Stimulated activated effector memory CD8-positive, alpha-beta T cell treated with anti-CD3 and anti-CD28 coated beads, Interleukin-12 subunit alpha, Interleukin-12 subunit beta, amount 100 ng/mL, for 72 hours (primary cell): ENCODE measurements at regions not wholly inside any gene's neighbourhood (a gene's known extent, or its start where the extent isn't known, plus 50 kb on each side); places are given as distances from the start of the nearest gene placed in this dataset.
A peak's percentile ranks its signal among the peaks of the same experiment; 100 is the strongest.

ENCODE experiments used
- ATAC-seq: fragments of 150-1000 bp; cut with Tn5 transposase; 2 replicates; pipeline ENCODE4 v1.10.0; 2021
- DNase-seq, 2 donors: peaks; one replicate each; pipeline ENCODE4 v3.0.0; 2021 to 2022; ENCODE audit warnings: low spot score in 2 of 2
- H3K27ac Mint-ChIP-seq: one replicate; pipeline ENCODE4 v1.8.0; 2022; ENCODE audit warnings: mild to moderate bottlenecking, mixed read lengths
- H3K36me3 Mint-ChIP-seq: one replicate; pipeline ENCODE4 v1.8.0; 2022; ENCODE audit warnings: mild to moderate bottlenecking, mixed read lengths
- H3K4me1 Mint-ChIP-seq: one replicate; pipeline ENCODE4 v1.8.0; 2022; ENCODE audit warnings: mixed read lengths
- H3K4me3 Mint-ChIP-seq: one replicate; pipeline ENCODE4 v1.8.0; 2022; ENCODE audit warnings: mild to moderate bottlenecking, mixed read lengths
- H3K9me3 Mint-ChIP-seq: one replicate; pipeline ENCODE4 v1.8.0; 2022; ENCODE audit warnings: mixed read lengths

DNA sequence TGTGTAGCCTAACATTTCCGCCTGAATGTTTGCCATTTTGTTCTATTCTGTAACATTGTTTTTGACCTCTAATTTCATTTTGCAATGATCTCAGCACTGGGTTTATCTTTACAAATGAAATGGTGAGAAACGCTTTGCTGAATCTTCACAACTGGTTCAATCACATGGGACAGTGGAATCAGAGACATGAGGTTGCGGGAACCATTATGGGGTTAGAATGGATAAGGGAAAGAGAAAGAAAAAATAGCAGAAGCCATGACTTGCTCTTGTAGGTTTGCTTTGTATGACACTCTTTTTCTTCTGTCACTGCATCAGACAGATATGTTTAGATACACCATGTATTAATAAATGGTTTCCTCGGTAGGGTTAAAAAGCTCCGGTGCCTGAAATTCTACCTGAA is 114.3 kb upstream of the PELI1 start:
- Mint-ChIP-seq H3K4me3 (no peak overlapping the region), H3K27ac (no peak overlapping the region), H3K9me3 (no peaks in the 10 kb centered on the region), H3K36me3 (no peaks in the 10 kb centered on the region), H3K4me1 (peaks cover 6% of the 10 kb centered on the region)
- ATAC-seq: no peak
- DNase-seq: no peak

DNA sequence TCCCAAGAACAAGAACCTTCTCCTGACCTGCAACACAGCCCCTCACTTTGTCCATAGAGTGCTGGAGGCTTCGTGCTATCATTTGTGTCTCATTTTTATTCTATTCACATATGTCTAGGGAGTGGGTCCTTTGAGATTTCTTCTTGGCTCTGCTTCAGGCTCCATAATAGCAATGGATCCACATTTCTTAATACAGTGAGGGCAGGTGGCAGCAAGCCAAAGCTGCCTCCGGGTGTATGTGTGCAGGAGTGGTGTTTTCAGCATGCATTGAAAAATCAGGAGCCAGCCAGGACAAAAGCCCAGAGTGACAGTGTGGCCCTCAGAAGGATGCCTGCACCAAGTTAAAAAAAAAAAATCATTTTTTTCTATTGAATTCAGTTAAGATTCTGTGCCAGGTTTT is 115.1 kb upstream of the PELI1 start:
- no peak overlapping the region for H3K27ac Mint-ChIP-seq

GRCh38 chr2:64260093-64260803 is 116.0 kb upstream of the PELI1 start:
- H3K36me3 Mint-ChIP-seq: no peaks in the 10 kb centered on the region
- ATAC-seq (no peak), DNase-seq (no peak)
- peak overlapping the region; percentile 49 for H3K4me3 Mint-ChIP-seq
- H3K4me1 Mint-ChIP-seq: peaks cover 6% of the 10 kb centered on the region
- no peaks in the 10 kb centered on the region for H3K9me3 Mint-ChIP-seq
- H3K27ac Mint-ChIP-seq: peak overlapping the region; percentile 58

More for the DNA sequence above, 115.1 kb upstream of the PELI1 start:
- Mint-ChIP-seq H3K4me3 (no peak overlapping the region), H3K4me1 (peaks cover 6% of the 10 kb centered on the region), H3K9me3 (no peaks in the 10 kb centered on the region), H3K36me3 (no peaks in the 10 kb centered on the region)
- DNase-seq (no peak), ATAC-seq (no peak)

GRCh38 chr2:64260817-64261216 is 116.6 kb upstream of the PELI1 start:
- peaks cover 6% of the 10 kb centered on the region for H3K4me1 Mint-ChIP-seq
- H3K36me3 Mint-ChIP-seq: no peaks in the 10 kb centered on the region
- ATAC-seq (peak; percentile 28), DNase-seq (no peak)
- no peaks in the 10 kb centered on the region for H3K9me3 Mint-ChIP-seq
- H3K27ac Mint-ChIP-seq: peak overlapping the region; percentile 58
- H3K4me3 Mint-ChIP-seq: peak overlapping the region; percentile 49

DNA sequence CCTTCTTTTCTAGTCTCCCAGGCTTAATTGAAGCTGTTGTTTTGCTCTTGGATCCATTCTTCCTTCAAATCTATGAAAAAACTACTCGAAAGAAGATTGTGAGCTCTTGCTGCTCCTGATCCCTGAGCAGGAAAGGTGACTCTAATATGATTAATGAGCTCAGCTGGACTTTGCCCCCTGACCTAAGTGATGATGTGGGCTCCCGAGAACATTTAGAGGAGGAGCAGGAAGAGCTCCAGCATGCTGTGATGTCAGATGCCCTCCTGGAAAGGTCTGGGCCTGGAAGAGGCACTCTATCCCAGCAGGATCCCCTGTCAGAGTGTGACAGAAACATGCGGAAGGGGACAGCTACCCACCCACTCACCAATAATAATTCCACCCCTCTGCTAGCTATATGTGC is 117.9 kb upstream of the PELI1 start:
- DNase-seq: no peak
- peaks cover 6% of the 10 kb centered on the region for H3K4me1 Mint-ChIP-seq
- no peaks in the 10 kb centered on the region for H3K9me3 Mint-ChIP-seq
- no peak overlapping the region for H3K4me3 Mint-ChIP-seq
- no peak for ATAC-seq
- H3K27ac Mint-ChIP-seq: peak overlapping the region; percentile 29
- no peaks in the 10 kb centered on the region for H3K36me3 Mint-ChIP-seq

DNA sequence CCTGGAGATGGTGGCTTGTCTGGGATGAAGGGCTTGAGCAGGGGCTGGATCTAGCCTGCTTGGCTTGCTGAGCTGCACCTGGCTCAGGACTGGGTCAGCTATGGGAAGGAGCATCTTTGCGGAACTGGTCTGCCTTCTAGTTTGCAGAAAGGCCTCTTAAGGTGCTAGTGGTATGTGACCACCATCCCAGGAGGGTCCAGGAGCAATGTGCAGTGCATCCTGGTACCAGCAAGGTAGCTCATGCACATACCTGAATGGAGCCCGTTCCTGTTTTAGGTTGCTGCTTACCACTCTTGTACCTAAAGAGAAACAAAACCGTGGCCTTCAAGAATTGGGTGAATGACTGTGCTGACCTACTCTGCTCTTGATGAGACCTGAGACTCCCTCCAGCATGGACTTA is 118.6 kb upstream of the PELI1 start:
- H3K4me1 Mint-ChIP-seq: peaks cover 6% of the 10 kb centered on the region
- DNase-seq: no peak
- no peak overlapping the region for H3K4me3 Mint-ChIP-seq
- H3K9me3 Mint-ChIP-seq: no peaks in the 10 kb centered on the region
- no peaks in the 10 kb centered on the region for H3K36me3 Mint-ChIP-seq
- no peak for ATAC-seq
- peak overlapping the region; percentile 29 for H3K27ac Mint-ChIP-seq

GRCh38 chr2:64263315-64263714 is 119.1 kb upstream of the PELI1 start:
- Mint-ChIP-seq H3K36me3 (no peaks in the 10 kb centered on the region), H3K4me1 (peaks cover 6% of the 10 kb centered on the region), H3K9me3 (no peaks in the 10 kb centered on the region), H3K4me3 (no peak overlapping the region), H3K27ac (no peak overlapping the region)
- DNase-seq (no peak), ATAC-seq (no peak)

DNA sequence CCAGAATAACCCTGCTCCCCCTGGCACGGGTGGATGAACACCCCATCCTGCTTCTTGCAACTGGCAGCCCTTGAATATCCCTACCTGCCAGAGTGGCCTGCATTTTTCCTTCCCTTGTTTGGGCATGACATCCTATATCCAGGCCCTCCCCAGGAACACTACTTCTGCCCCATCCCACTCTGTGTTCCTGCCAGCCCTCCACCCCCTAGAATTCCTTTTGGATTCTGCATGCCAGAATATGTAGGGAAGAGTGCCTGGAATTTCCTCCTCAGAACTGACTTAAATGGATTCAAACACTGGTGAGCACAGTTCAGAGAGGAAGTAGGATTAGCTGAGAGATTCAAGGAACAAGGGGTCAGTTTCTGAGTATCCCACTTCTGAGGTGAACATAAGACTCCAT is 123.5 kb upstream of the PELI1 start:
- ATAC-seq: no peak
- no peak for DNase-seq
- H3K9me3 Mint-ChIP-seq: peaks cover 4% of the 10 kb centered on the region
- no peak overlapping the region for H3K27ac Mint-ChIP-seq
- no peak overlapping the region for H3K4me3 Mint-ChIP-seq
- H3K36me3 Mint-ChIP-seq: no peaks in the 10 kb centered on the region
- no peaks in the 10 kb centered on the region for H3K4me1 Mint-ChIP-seq

- H3K9me3 Mint-ChIP-seq: peaks cover 4% of the 10 kb centered on the region
- no peaks in the 10 kb centered on the region for H3K36me3 Mint-ChIP-seq
- H3K4me3 Mint-ChIP-seq: no peak overlapping the region
- no peak for ATAC-seq
- peaks cover 6% of the 10 kb centered on the region for H3K4me1 Mint-ChIP-seq
- no peak for DNase-seq
- H3K27ac Mint-ChIP-seq: no peak overlapping the region
These were observed 124.3 kb upstream of the PELI1 start for GRCh38 chr2:64268330-64269048.

DNA sequence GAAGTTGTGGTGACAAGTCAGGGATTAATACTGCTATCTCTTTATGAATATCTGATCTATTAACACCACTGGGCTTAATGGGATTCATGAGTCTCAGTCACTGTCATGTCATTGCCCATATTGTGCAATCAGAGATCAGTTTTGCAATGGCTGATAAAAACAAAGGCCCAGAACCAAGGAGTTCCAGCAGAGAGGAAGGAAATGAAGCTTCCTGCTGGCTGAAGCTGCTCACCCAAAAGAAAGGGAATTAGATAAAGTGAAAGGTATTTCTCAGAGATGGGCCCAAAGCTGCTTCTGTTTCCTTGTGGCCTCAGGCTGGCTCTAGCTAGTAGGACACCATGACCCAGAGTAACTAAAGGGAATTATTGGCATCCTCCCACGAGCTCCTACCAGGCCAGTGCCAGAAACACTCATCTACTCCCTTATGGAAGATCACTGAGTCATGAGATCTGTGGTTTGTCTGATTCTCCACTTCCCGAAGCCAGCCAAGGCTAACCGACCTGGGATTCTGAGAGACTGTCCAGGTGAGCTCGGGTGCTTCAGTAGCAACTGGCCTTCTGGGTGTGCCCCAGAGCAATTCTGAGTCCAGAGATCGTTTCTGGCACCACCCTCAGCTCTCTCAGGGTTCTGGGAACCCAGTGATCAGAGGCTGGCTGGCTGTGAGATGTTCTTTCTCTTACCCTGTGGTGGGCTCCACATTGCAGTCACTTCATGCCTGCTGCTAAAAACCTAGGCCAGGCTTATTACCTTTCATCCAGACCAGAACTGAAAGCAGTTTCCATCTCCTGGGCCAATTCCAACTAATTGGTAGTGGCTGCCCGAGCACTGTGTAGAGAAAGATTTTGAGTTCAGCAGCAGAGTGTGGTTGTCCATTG is 129.5 kb upstream of the PELI1 start:
- DNase-seq (no peak), ATAC-seq (no peak)
- peak overlapping the region; percentile 48 for H3K27ac Mint-ChIP-seq
- H3K36me3 Mint-ChIP-seq: no peaks in the 10 kb centered on the region
- peaks cover 4% of the 10 kb centered on the region for H3K9me3 Mint-ChIP-seq
- no peak overlapping the region for H3K4me3 Mint-ChIP-seq
- H3K4me1 Mint-ChIP-seq: peaks cover 17% of the 10 kb centered on the region

- ATAC-seq (peak; percentile 84), DNase-seq (no peak)
- H3K36me3 Mint-ChIP-seq: no peaks in the 10 kb centered on the region
- H3K4me3 Mint-ChIP-seq: no peak overlapping the region
- no peak overlapping the region for H3K27ac Mint-ChIP-seq
- peaks cover 4% of the 10 kb centered on the region for H3K9me3 Mint-ChIP-seq
- H3K4me1 Mint-ChIP-seq: peaks cover 17% of the 10 kb centered on the region
These were observed 130.4 kb upstream of the PELI1 start for GRCh38 chr2:64274399-64275173.

GRCh38 chr2:64275174-64275466 is 130.9 kb upstream of the PELI1 start:
- no peak for ATAC-seq
- H3K27ac Mint-ChIP-seq: no peak overlapping the region

DNA sequence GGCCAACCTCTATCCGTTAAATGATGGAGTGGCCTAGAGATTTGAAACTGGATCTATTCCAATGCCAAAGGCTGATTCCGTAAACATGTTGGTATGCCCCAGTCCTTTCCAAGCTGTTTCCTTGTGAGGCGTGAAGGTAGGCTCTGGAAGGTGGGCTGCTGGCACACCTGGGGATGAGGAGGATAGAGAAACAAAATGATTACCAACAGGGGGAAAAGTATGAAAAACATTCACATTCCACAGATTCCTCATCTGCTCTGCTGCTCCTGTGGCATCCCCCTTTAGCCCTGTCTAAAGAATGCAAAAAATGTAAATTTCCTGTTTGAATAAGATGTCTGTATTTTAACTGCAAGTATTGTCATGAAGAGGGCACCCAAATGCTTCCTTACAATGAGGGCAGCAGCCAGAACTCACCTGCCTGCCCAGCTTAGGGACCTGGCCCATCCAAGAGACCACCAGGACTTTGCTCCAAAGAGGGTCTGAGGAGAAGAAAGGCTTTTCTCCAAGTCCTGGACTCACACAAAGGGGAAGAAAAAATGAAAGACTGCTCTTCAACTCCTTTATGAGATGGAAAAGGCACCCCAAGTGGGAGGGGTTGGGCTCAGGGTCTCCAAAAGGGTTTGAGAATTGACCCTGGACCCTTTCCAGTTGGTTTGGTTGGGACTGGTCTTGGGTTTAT is 132.3 kb upstream of the PELI1 start:
- ATAC-seq: no peak
- Mint-ChIP-seq H3K36me3 (no peaks in the 10 kb centered on the region), H3K4me3 (no peak overlapping the region), H3K9me3 (no peaks in the 10 kb centered on the region), H3K4me1 (peaks cover 17% of the 10 kb centered on the region), H3K27ac (no peak overlapping the region)
- no peak for DNase-seq

More at GRCh38 chr2:64275174-64275466, 130.9 kb upstream of the PELI1 start:
- H3K4me1 Mint-ChIP-seq: peaks cover 17% of the 10 kb centered on the region
- peaks cover 4% of the 10 kb centered on the region for H3K9me3 Mint-ChIP-seq
- no peaks in the 10 kb centered on the region for H3K36me3 Mint-ChIP-seq
- no peak overlapping the region for H3K4me3 Mint-ChIP-seq
- DNase-seq: no peak

GRCh38 chr2:64277101-64277849 is 133.1 kb upstream of the PELI1 start:
- Mint-ChIP-seq H3K9me3 (no peaks in the 10 kb centered on the region), H3K4me1 (peaks cover 17% of the 10 kb centered on the region), H3K4me3 (no peak overlapping the region), H3K27ac (no peak overlapping the region), H3K36me3 (no peaks in the 10 kb centered on the region)
- DNase-seq (no peak), ATAC-seq (peak; percentile 59)
